Progenitor cell of endocrine pancreas (in vitro differentiated cells): ENCODE measurements at regions not wholly inside any gene's neighbourhood (a gene's known extent, or its start where the extent isn't known, plus 50 kb on each side); places are given as distances from the start of the nearest gene placed in this dataset.
A peak's percentile ranks its signal among the peaks of the same experiment; 100 is the strongest.

ENCODE experiments used
- DNase-seq: peaks from one replicate; pipeline ENCODE4 v3.0.0; 2021; ENCODE audit warnings: low spot score; ENCODE audit not compliant: unreplicated experiment
- H3K27ac Mint-ChIP-seq: 2 replicates; pipeline ENCODE4 v1.8.0; 2021; ENCODE audit warnings: mild to moderate bottlenecking, moderate library complexity, mixed read lengths
- H3K27me3 Mint-ChIP-seq: 2 replicates; pipeline ENCODE4 v1.8.0; 2021; ENCODE audit warnings: mixed read lengths
- H3K36me3 Mint-ChIP-seq: 2 replicates; pipeline ENCODE4 v1.8.0; 2022; ENCODE audit warnings: mixed read lengths; ENCODE audit not compliant: insufficient read depth
- H3K4me1 Mint-ChIP-seq: 2 replicates; pipeline ENCODE4 v1.8.0; 2021; ENCODE audit warnings: low read depth, mixed read lengths
- H3K4me3 Mint-ChIP-seq: 2 replicates; pipeline ENCODE4 v1.8.0; 2021; ENCODE audit warnings: low read depth, mild to moderate bottlenecking, moderate library complexity, mixed read lengths
- H3K9me3 Mint-ChIP-seq: 2 replicates; pipeline ENCODE4 v1.8.0; 2021; ENCODE audit warnings: low read depth, mixed read lengths
- CTCF ChIP-seq: fragments of 200-600 bp; sonication (generic); IDR thresholded peaks from one replicate; pipeline ENCODE4 v1.5.0; 2021; ENCODE audit warnings: antibody characterized with exemption, mild to moderate bottlenecking; ENCODE audit not compliant: unreplicated experiment

- DNase-seq: no peak
- no peak overlapping the region for H3K4me3 Mint-ChIP-seq
- peaks cover 1% of the 10 kb centered on the region for H3K4me1 Mint-ChIP-seq
- H3K27me3 Mint-ChIP-seq: peaks cover 44% of the 10 kb centered on the region
- peaks cover under 1% of the 10 kb centered on the region for H3K9me3 Mint-ChIP-seq
- no peaks in the 10 kb centered on the region for H3K36me3 Mint-ChIP-seq
- no peak overlapping the region for H3K27ac Mint-ChIP-seq
- no peak for TF ChIP-seq CTCF
These were observed 145.1 kb downstream of the ADRA2A start for GRCh38 chr10:111221682-111222480.

GRCh38 chr10:111222961-111223360 is 146.1 kb downstream of the ADRA2A start:
- Mint-ChIP-seq H3K36me3 (no peaks in the 10 kb centered on the region), H3K4me1 (no peaks in the 10 kb centered on the region), H3K27me3 (peaks cover 44% of the 10 kb centered on the region), H3K4me3 (no peak overlapping the region), H3K9me3 (peaks cover under 1% of the 10 kb centered on the region), H3K27ac (no peak overlapping the region)
- DNase-seq: no peak
- no peak for TF ChIP-seq CTCF

GRCh38 chr10:111231779-111232178 is 154.9 kb downstream of the ADRA2A start:
- TF ChIP-seq CTCF: no peak
- DNase-seq: no peak
- Mint-ChIP-seq H3K4me3 (no peak overlapping the region), H3K9me3 (peaks cover 9% of the 10 kb centered on the region), H3K36me3 (no peaks in the 10 kb centered on the region), H3K4me1 (no peaks in the 10 kb centered on the region), H3K27me3 (peaks cover 24% of the 10 kb centered on the region), H3K27ac (no peak overlapping the region)

GRCh38 chr10:111233439-111233838 is 156.6 kb downstream of the ADRA2A start:
- Mint-ChIP-seq H3K27ac (no peak overlapping the region), H3K9me3 (peaks cover 4% of the 10 kb centered on the region), H3K36me3 (no peaks in the 10 kb centered on the region), H3K27me3 (peaks cover 26% of the 10 kb centered on the region), H3K4me1 (no peaks in the 10 kb centered on the region), H3K4me3 (no peak overlapping the region)
- DNase-seq: peak; percentile 33
- no peak for TF ChIP-seq CTCF

GRCh38 chr10:111234234-111234913 is 157.5 kb downstream of the ADRA2A start:
- H3K27me3 Mint-ChIP-seq: peaks cover 27% of the 10 kb centered on the region
- no peak overlapping the region for H3K27ac Mint-ChIP-seq
- no peaks in the 10 kb centered on the region for H3K36me3 Mint-ChIP-seq
- no peaks in the 10 kb centered on the region for H3K4me1 Mint-ChIP-seq
- DNase-seq: no peak
- peaks cover under 1% of the 10 kb centered on the region for H3K9me3 Mint-ChIP-seq
- TF ChIP-seq CTCF: no peak
- H3K4me3 Mint-ChIP-seq: no peak overlapping the region
